ENCODE measurements at regions not wholly inside any gene's neighbourhood (a gene's known extent, or its start where the extent isn't known, plus 50 kb on each side); places are given as distances from the start of the nearest gene placed in this dataset.

- TF ChIP-seq POLR2A (IDR thresholded peaks at IDR 0.05) (no peak), CTCF (IDR thresholded peaks at IDR 0.05) (no peak)
Observed at GRCh38 chr4:30789219-30789671, 69.1 kb downstream of the PCDH7 start.
